GM13977 (cell line): ENCODE measurements at regions not wholly inside any gene's neighbourhood (a gene's known extent, or its start where the extent isn't known, plus 50 kb on each side); places are given as distances from the start of the nearest gene placed in this dataset.

ENCODE experiments used
- DNase-seq: peaks from one replicate; pipeline ENCODE4 v3.0.0; 2012; ENCODE audit warnings: low spot score
- in situ Hi-C: fragments of 300-500 bp; cut with MboI; formaldehyde crosslinking; loops from one replicate; pipeline ENCODE4 v1.12.0; 2022; ENCODE audit warnings: low sequenced_read_pairs, low pct_unique_long_range_greater_than_20kb, mixed read lengths, inconsistent platforms; ENCODE audit not compliant: unreplicated experiment
- TF ChIP-seq, protein P1 (sequence below): IDR thresholded peaks from 2 replicates; pipeline ENCODE4 v1.5.1; 2012; ENCODE audit warnings: mild to moderate bottlenecking, control low read depth; ENCODE audit not compliant: insufficient read depth; ENCODE audit errors: extremely low read depth, missing control alignments

DNA sequence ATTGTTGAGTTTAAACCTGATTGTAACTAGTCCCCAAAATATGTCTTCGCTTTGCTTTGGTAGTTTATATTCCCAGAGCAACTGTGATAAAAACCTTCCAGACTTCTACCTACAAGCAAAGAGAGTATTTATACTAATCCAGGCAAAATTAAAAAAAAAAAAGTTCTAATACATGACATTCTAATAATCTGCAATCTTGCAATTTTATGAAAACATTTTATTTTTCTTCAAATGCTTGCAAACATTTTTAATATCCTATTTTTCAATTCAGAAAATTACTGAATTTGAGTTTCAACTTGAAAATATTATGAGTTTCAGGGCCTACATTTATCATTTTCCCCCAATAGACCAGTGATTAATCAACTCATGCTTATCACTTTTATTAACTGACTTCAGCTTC, 830.2 kb upstream of the KLHL1 start:
- in situ Hi-C loops = no loop called here
- TF ChIP-seq, protein P1, sequence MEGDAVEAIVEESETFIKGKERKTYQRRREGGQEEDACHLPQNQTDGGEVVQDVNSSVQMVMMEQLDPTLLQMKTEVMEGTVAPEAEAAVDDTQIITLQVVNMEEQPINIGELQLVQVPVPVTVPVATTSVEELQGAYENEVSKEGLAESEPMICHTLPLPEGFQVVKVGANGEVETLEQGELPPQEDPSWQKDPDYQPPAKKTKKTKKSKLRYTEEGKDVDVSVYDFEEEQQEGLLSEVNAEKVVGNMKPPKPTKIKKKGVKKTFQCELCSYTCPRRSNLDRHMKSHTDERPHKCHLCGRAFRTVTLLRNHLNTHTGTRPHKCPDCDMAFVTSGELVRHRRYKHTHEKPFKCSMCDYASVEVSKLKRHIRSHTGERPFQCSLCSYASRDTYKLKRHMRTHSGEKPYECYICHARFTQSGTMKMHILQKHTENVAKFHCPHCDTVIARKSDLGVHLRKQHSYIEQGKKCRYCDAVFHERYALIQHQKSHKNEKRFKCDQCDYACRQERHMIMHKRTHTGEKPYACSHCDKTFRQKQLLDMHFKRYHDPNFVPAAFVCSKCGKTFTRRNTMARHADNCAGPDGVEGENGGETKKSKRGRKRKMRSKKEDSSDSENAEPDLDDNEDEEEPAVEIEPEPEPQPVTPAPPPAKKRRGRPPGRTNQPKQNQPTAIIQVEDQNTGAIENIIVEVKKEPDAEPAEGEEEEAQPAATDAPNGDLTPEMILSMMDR = no peak
- no peak for DNase-seq

DNA sequence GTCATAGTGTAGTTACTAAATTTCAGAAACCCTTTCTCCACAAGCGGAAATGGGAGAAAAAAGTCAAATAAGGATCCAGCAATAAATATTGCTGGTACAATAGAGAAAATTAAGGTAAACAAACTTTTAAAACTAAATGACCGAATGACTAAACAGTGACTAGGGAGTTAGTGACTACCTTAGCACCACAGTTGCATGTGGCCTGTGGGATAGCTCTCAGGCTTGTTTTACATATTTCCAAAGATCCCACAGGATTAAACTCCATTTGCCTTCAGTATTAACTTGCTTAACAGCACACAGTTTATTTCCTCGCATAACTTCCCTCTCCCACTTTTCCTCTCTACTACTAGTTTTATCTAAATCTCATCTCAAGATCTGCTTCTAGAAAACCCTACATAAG, 824.3 kb upstream of the KLHL1 start:
- TF ChIP-seq, protein P1 = no peak
- no peak for DNase-seq
- in situ Hi-C loops = no loop called here

DNA sequence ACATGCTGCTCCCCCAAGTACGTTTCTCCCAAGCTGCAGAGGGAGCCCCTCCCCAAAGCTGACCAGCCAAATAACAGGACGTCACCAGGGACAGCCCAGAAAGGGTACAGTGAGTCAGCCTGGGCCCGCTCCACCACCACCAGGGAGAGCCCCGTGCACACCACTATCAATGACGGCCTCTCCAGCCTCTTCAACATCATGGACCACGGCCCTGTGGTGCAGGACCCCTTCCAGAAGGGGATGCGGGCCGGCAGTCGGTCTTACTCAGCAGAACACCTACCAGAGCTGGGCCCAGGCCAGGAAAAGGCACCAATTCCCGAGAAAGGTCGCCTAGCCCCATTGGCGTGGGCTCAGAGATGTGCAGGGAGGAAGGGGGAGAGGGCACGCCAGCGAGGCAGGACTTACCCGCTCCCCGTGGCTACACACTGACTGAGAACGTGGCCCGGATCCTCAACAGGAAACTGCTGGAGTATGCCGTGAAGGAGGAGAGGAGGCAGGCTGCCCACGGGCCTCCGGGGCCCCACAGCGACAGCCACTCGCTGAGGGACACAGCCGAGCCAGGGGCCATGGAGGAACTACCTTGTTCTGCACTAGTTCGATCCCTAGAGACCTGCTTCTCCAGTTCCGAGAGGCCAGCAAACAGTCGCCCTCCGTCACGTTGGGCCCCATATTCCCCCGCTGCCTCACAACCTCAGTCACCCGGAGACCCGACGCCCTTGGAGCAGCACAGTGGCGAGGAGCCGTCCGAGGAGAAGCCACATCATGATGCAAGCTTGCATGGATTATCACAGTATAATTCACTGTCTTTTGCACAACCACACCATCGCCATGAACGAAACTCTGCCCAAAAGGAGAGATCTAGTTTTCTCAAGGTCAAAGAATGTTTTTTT, 815.9 kb upstream of the KLHL1 start:
- TF ChIP-seq, protein P1 = no peak
- in situ Hi-C loops = no loop called here
- DNase-seq = no peak

DNA sequence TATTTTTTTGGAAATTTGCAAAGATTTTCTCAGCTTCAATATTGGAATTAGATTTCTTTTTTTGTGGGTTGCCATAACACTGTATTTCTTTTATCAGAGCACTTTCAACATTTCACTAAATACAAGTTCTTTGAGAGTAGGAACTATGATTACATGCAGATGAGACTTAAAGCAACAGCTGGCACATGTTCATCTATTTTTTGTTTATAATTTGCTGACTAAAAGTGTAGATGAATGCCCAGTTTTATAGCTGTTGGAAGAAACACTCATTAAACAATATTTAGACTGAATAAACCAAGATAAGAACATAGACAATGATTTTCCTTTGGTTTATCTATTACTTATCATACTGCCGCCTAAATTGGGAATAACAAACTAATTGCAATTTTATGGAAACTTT, 803.0 kb upstream of the KLHL1 start:
- no peak for DNase-seq
- in situ Hi-C loops = no loop called here
- TF ChIP-seq, protein P1 = no peak

DNA sequence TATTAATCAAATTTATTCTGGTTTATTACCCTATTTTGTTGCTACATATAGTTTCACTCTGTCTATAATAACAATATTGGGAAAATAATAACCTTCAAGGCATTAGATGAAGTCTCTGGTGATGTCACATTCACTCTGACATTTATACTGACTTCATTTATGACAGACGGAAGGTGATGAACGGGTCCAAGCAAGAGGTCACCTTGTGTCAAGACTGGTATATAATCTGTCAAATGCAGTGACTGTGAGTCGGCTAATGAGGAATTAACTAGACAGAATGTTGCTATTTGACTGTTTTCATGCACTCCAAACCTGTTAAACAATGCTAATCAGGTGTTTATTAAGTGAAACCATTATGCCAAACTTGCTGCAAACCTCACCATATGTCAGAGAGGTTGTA, 800.5 kb upstream of the KLHL1 start:
- TF ChIP-seq, protein P1 = no peak
- no peak for DNase-seq
- in situ Hi-C loops = no loop called here

DNA sequence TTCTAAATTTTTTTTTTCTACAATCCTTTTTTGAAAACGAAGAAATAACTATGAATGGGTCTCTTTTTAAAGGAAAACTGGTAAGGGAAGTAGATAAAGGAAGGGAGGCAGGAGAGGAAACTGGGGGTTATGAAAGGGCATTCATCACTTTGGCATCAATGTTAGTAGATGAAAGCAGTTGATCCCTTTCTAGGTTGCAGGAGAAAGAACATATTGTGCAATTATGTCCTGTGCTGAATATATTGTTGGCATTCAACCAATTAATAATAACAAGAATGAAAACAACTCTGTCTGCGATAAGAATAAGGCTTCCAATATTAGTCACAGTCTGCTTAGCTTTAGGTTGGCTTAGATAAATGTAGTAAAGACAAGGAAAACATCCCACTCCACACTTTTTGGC, 796.8 kb upstream of the KLHL1 start:
- DNase-seq = no peak
- in situ Hi-C loops = no loop called here
- TF ChIP-seq, protein P1 = no peak
